ENCODE measurements at regions not wholly inside any gene's neighbourhood (a gene's known extent, or its start where the extent isn't known, plus 50 kb on each side); places are given as distances from the start of the nearest gene placed in this dataset.

GRCh38 chr6:112639391-112639831 is 292.3 kb downstream of the RFPL4B start:
- in situ Hi-C loops (cut with MboI; ENCODE audit: low pct_unique_long_range_greater_than_20kb, low sequenced_read_pairs, unreplicated experiment) = no loop called here
- TF ChIP-seq, protein P1, sequence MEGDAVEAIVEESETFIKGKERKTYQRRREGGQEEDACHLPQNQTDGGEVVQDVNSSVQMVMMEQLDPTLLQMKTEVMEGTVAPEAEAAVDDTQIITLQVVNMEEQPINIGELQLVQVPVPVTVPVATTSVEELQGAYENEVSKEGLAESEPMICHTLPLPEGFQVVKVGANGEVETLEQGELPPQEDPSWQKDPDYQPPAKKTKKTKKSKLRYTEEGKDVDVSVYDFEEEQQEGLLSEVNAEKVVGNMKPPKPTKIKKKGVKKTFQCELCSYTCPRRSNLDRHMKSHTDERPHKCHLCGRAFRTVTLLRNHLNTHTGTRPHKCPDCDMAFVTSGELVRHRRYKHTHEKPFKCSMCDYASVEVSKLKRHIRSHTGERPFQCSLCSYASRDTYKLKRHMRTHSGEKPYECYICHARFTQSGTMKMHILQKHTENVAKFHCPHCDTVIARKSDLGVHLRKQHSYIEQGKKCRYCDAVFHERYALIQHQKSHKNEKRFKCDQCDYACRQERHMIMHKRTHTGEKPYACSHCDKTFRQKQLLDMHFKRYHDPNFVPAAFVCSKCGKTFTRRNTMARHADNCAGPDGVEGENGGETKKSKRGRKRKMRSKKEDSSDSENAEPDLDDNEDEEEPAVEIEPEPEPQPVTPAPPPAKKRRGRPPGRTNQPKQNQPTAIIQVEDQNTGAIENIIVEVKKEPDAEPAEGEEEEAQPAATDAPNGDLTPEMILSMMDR (IDR thresholded peaks at IDR 0.05; ENCODE audit: extremely low read depth, insufficient read depth, missing control alignments) = no peak
- DNase-seq (ENCODE audit: low spot score) = no peak

DNA sequence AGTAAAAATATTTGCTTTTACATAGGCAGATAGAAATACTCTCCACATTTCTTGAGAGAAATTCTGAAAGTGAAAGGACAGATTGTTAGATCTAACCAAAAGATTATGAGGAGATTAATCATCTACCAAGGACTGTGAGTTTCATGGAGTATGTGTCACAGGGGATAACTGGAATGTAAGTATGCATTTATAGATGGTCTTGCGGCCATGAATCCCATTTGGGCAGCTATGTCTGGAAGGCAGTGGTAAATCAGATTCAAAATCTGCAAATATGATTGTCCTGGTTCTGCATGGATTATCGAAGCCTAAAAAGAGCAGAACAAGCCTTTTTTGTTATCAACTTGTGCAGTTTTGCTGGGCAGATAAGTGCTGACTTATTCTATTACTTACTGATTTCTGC is 293.8 kb downstream of the RFPL4B start:
- DNase-seq (ENCODE audit: low spot score) = no peak
- TF ChIP-seq, protein P1 (IDR thresholded peaks at IDR 0.05; ENCODE audit: extremely low read depth, insufficient read depth, missing control alignments) = no peak
- in situ Hi-C loops (cut with MboI; ENCODE audit: low pct_unique_long_range_greater_than_20kb, low sequenced_read_pairs, unreplicated experiment) = no loop called here

- TF ChIP-seq, protein P1 (IDR thresholded peaks at IDR 0.05; ENCODE audit: extremely low read depth, insufficient read depth, missing control alignments) = no peak
- in situ Hi-C loops (cut with MboI; ENCODE audit: low pct_unique_long_range_greater_than_20kb, low sequenced_read_pairs, unreplicated experiment) = no loop called here
- DNase-seq (ENCODE audit: low spot score) = no peak
Observed at GRCh38 chr6:112649853-112650252, 302.7 kb downstream of the RFPL4B start.

DNA sequence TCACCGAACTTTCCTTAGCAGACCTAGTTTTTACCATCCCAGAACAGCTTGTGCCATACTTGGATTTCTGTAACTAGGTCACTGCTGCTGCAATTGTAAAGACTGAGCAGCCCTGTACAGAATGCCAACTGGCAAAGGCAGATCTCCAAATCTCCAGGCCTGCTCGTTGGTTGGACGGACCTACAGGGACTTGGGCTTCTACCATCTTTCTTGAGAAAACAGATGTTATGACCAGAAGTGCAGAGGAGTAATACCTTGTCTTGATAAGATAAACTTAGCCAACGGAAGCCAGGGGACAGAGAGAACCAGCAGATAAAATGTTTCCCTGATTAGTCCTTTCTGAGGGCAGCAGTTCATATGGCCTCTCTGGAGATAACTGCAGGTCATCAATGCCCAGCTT is 304.1 kb downstream of the RFPL4B start:
- TF ChIP-seq, protein P1 (IDR thresholded peaks at IDR 0.05; ENCODE audit: extremely low read depth, insufficient read depth, missing control alignments) = no peak
- in situ Hi-C loops (cut with MboI; ENCODE audit: low pct_unique_long_range_greater_than_20kb, low sequenced_read_pairs, unreplicated experiment) = no loop called here
- DNase-seq (ENCODE audit: low spot score) = no peak

DNA sequence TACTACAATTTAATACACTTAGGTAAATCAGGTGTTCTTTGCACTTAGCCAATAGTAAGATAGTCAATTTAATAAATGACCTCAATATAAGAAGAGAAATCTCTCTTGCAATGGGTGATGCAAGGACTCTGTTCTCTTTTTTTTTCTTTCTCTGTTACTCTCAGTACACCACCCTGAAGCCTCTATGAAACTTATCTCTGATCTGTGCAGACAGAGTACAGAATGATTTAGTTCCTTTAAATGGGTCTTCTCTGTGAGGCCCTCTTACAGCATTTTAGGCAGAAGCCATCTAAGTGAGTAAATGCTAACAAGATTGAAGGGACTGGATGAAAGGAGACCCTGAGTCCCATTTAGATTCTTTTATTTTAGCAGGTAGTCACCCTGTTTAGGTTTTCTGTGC is 312.8 kb downstream of the RFPL4B start:
- in situ Hi-C loops (cut with MboI; ENCODE audit: low pct_unique_long_range_greater_than_20kb, low sequenced_read_pairs, unreplicated experiment) = no loop called here
- TF ChIP-seq, protein P1 (IDR thresholded peaks at IDR 0.05; ENCODE audit: extremely low read depth, insufficient read depth, missing control alignments) = no peak
- DNase-seq (ENCODE audit: low spot score) = no peak

GRCh38 chr6:112660626-112661025 is 313.5 kb downstream of the RFPL4B start:
- in situ Hi-C loops (cut with MboI; ENCODE audit: low pct_unique_long_range_greater_than_20kb, low sequenced_read_pairs, unreplicated experiment) = no loop called here
- TF ChIP-seq, protein P1 (IDR thresholded peaks at IDR 0.05; ENCODE audit: extremely low read depth, insufficient read depth, missing control alignments) = no peak
- DNase-seq (ENCODE audit: low spot score) = no peak

- in situ Hi-C loops (cut with MboI; ENCODE audit: low pct_unique_long_range_greater_than_20kb, low sequenced_read_pairs, unreplicated experiment) = no loop called here
- DNase-seq (ENCODE audit: low spot score) = no peak
- TF ChIP-seq, protein P1 (IDR thresholded peaks at IDR 0.05; ENCODE audit: extremely low read depth, insufficient read depth, missing control alignments) = no peak
Observed at GRCh38 chr6:112663698-112664097, 316.6 kb downstream of the RFPL4B start.
